ENCODE measurements at regions not wholly inside any gene's neighbourhood (a gene's known extent, or its start where the extent isn't known, plus 50 kb on each side); places are given as distances from the start of the nearest gene placed in this dataset.

DNA sequence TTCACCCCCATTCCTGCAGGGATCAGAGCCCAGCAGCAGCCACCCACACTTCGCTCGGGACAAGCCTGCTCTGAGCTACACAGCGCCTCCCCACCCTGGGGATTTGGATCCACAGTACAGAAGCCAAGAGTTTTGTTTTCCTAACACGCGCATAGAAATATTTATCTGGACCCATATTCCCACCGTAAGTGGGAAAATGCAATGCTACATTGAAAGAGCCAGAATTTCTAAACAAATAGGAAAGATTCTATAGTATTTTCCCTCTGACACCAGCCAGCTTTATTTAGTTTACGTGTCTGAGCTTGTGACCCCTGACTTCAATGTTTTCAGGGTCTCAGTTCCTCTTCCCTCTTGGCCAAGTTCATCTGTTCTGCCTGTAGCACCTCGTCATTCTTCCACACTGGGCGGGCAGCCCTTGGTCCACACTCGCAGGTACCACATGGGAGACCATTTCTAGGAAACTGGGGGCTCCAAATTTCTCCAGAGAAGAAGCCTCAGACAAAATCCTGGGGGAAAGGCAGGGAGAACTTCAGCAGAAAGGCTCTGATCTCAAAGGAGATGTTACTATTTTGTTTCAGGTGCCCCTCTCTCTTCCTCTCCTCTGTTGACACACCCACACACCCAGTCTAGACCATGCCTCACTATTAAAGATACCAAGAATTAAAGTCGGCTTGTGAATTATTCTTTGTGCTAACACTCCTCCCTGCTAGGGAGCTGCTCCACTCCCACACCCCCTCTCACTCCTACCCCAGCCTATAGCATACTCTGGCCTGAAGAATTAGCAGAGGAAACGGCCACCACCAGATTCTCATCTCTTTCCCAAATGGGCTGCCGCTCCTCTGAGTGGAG lies 116.0 kb upstream of the PCGF5 start:
- TF ChIP-seq, protein P1, sequence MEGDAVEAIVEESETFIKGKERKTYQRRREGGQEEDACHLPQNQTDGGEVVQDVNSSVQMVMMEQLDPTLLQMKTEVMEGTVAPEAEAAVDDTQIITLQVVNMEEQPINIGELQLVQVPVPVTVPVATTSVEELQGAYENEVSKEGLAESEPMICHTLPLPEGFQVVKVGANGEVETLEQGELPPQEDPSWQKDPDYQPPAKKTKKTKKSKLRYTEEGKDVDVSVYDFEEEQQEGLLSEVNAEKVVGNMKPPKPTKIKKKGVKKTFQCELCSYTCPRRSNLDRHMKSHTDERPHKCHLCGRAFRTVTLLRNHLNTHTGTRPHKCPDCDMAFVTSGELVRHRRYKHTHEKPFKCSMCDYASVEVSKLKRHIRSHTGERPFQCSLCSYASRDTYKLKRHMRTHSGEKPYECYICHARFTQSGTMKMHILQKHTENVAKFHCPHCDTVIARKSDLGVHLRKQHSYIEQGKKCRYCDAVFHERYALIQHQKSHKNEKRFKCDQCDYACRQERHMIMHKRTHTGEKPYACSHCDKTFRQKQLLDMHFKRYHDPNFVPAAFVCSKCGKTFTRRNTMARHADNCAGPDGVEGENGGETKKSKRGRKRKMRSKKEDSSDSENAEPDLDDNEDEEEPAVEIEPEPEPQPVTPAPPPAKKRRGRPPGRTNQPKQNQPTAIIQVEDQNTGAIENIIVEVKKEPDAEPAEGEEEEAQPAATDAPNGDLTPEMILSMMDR (IDR thresholded peaks at IDR 0.05): no peak
- TF ChIP-seq POLR2A (IDR thresholded peaks at IDR 0.05): no peak

All from body of pancreas (tissue), 4 donors.